ENCODE measurements at regions not wholly inside any gene's neighbourhood (a gene's known extent, or its start where the extent isn't known, plus 50 kb on each side); places are given as distances from the start of the nearest gene placed in this dataset.

- no peak for TF ChIP-seq POLR2A (IDR thresholded peaks at IDR 0.05)
- TF ChIP-seq, protein P1, sequence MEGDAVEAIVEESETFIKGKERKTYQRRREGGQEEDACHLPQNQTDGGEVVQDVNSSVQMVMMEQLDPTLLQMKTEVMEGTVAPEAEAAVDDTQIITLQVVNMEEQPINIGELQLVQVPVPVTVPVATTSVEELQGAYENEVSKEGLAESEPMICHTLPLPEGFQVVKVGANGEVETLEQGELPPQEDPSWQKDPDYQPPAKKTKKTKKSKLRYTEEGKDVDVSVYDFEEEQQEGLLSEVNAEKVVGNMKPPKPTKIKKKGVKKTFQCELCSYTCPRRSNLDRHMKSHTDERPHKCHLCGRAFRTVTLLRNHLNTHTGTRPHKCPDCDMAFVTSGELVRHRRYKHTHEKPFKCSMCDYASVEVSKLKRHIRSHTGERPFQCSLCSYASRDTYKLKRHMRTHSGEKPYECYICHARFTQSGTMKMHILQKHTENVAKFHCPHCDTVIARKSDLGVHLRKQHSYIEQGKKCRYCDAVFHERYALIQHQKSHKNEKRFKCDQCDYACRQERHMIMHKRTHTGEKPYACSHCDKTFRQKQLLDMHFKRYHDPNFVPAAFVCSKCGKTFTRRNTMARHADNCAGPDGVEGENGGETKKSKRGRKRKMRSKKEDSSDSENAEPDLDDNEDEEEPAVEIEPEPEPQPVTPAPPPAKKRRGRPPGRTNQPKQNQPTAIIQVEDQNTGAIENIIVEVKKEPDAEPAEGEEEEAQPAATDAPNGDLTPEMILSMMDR (IDR thresholded peaks at IDR 0.05): no peak
- intact Hi-C loops (cut with DNase I; ENCODE audit: low total_unique reads): no loop called here
- H3K4me3 ChIP-seq (ENCODE audit: low read depth, poor library complexity, severe bottlenecking): no peak overlapping the region
- no peak for DNase-seq (ENCODE audit: low spot score in 2 of 2)
- 49 to 66% methylated on average over 2 of the region's 2 CpGs for WGBS, 2 donors
Observed at GRCh38 chr3:115448851-115449250, 174.5 kb upstream of the GAP43 start.

- intact Hi-C loops (cut with DNase I; ENCODE audit: low total_unique reads): no loop called here
- DNase-seq (ENCODE audit: low spot score in 2 of 2): no peak
- 67 to 69% methylated on average over 4 of the region's 4 CpGs for WGBS, 2 donors
- no peak for TF ChIP-seq POLR2A (IDR thresholded peaks at IDR 0.05)
- TF ChIP-seq, protein P1 (IDR thresholded peaks at IDR 0.05): no peak
- H3K4me3 ChIP-seq (ENCODE audit: low read depth, poor library complexity, severe bottlenecking): no peak overlapping the region
Observed at GRCh38 chr3:115450036-115450435, 173.3 kb upstream of the GAP43 start.

- 63 to 70% methylated on average over 2 of the region's 2 CpGs for WGBS, 2 donors
- intact Hi-C loops (cut with DNase I; ENCODE audit: low total_unique reads): no loop called here
- H3K4me3 ChIP-seq (ENCODE audit: low read depth, poor library complexity, severe bottlenecking): no peak overlapping the region
- TF ChIP-seq, protein P1 (IDR thresholded peaks at IDR 0.05): no peak
- no peak for DNase-seq (ENCODE audit: low spot score in 2 of 2)
Observed at GRCh38 chr3:115464036-115464435, 159.3 kb upstream of the GAP43 start.

GRCh38 chr3:115469649-115470048, 153.7 kb upstream of the GAP43 start:
- TF ChIP-seq, protein P1 (IDR thresholded peaks at IDR 0.05): no peak
- no peak for TF ChIP-seq POLR2A (IDR thresholded peaks at IDR 0.05)
- intact Hi-C loops (cut with DNase I; ENCODE audit: low total_unique reads): no loop called here
- no peak for DNase-seq (ENCODE audit: low spot score in 2 of 2)
- WGBS, 2 donors: 31 to 34% methylated on average over 3 of the region's 3 CpGs
- no peak overlapping the region for H3K4me3 ChIP-seq (ENCODE audit: low read depth, poor library complexity, severe bottlenecking)

- TF ChIP-seq POLR2A (IDR thresholded peaks at IDR 0.05): no peak
- H3K4me3 ChIP-seq (ENCODE audit: low read depth, poor library complexity, severe bottlenecking): no peak overlapping the region
- no peak for DNase-seq (ENCODE audit: low spot score in 2 of 2)
- 37 to 41% methylated on average over 3 of the region's 3 CpGs for WGBS, 2 donors
- intact Hi-C loops (cut with DNase I; ENCODE audit: low total_unique reads): no loop called here
Observed at GRCh38 chr3:115470254-115470653, 153.1 kb upstream of the GAP43 start.

GRCh38 chr3:115475178-115476041, 147.9 kb upstream of the GAP43 start:
- no peak for DNase-seq (ENCODE audit: low spot score in 2 of 2)
- intact Hi-C loops (cut with DNase I; ENCODE audit: low total_unique reads): no loop called here
- TF ChIP-seq, protein P1 (IDR thresholded peaks at IDR 0.05): no peak
- TF ChIP-seq POLR2A (IDR thresholded peaks at IDR 0.05): no peak
- 71 to 73% methylated on average over 9 of the region's 9 CpGs for WGBS, 2 donors
- H3K4me3 ChIP-seq (ENCODE audit: low read depth, poor library complexity, severe bottlenecking): no peak overlapping the region
